Osteocyte (in vitro differentiated cells): ENCODE measurements at regions not wholly inside any gene's neighbourhood (a gene's known extent, or its start where the extent isn't known, plus 50 kb on each side); places are given as distances from the start of the nearest gene placed in this dataset.
"Not testable (repeated sequence)": the region's sequence is repeated elsewhere in the genome, so short reads cannot be mapped to it uniquely, and the experiment has no call there.

ENCODE experiments used
- DNase-seq: peaks from one replicate; pipeline ENCODE4 v3.0.0; 2021; ENCODE audit warnings: mixed read lengths; ENCODE audit not compliant: unreplicated experiment; ENCODE audit errors: extremely low spot score
- H3K27ac Mint-ChIP-seq: one replicate; pipeline ENCODE4 v1.8.0; 2021; ENCODE audit warnings: mild to moderate bottlenecking, mixed read lengths; ENCODE audit not compliant: unreplicated experiment
- H3K27me3 Mint-ChIP-seq: one replicate; pipeline ENCODE4 v1.8.0; 2021; ENCODE audit warnings: mixed read lengths; ENCODE audit not compliant: unreplicated experiment
- H3K36me3 Mint-ChIP-seq: one replicate; pipeline ENCODE4 v1.8.0; 2021; ENCODE audit warnings: mixed read lengths; ENCODE audit not compliant: unreplicated experiment
- H3K4me1 Mint-ChIP-seq: one replicate; pipeline ENCODE4 v1.8.0; 2021; ENCODE audit warnings: mixed read lengths; ENCODE audit not compliant: unreplicated experiment
- H3K4me3 Mint-ChIP-seq: one replicate; pipeline ENCODE4 v1.8.0; 2021; ENCODE audit warnings: mild to moderate bottlenecking, moderate library complexity, mixed read lengths; ENCODE audit not compliant: unreplicated experiment
- H3K9me3 Mint-ChIP-seq: one replicate; pipeline ENCODE4 v1.8.0; 2021; ENCODE audit warnings: mixed read lengths; ENCODE audit not compliant: unreplicated experiment
- CTCF ChIP-seq: fragments of 200-600 bp; sonication (generic); IDR thresholded peaks from 2 replicates; pipeline ENCODE4 v1.5.0; 2021; ENCODE audit warnings: antibody characterized with exemption, mild to moderate bottlenecking, moderate library complexity

- Mint-ChIP-seq H3K4me3 (no peak overlapping the region), H3K4me1 (no peaks in the 10 kb centered on the region), H3K36me3 (no peaks in the 10 kb centered on the region), H3K27ac (no peak overlapping the region), H3K27me3 (no peaks in the 10 kb centered on the region), H3K9me3 (no peaks in the 10 kb centered on the region)
- no peak for DNase-seq
- no peak for TF ChIP-seq CTCF
Measured at GRCh38 chr6:50966986-50967385, 148.3 kb downstream of the TFAP2B start.

- not testable (repeated sequence) for DNase-seq, H3K9me3 Mint-ChIP-seq, H3K4me1 Mint-ChIP-seq, H3K36me3 Mint-ChIP-seq, H3K27me3 Mint-ChIP-seq, H3K27ac Mint-ChIP-seq, H3K4me3 Mint-ChIP-seq
Measured at GRCh38 chr6:50968246-50968645, 149.6 kb downstream of the TFAP2B start.

- Mint-ChIP-seq H3K36me3 (no peaks in the 10 kb centered on the region), H3K4me3 (no peak overlapping the region), H3K4me1 (peaks cover 2% of the 10 kb centered on the region), H3K27ac (no peak overlapping the region), H3K27me3 (no peaks in the 10 kb centered on the region), H3K9me3 (no peaks in the 10 kb centered on the region)
- no peak for TF ChIP-seq CTCF
- DNase-seq = no peak
Measured at GRCh38 chr6:50970908-50971307, 152.2 kb downstream of the TFAP2B start.

GRCh38 chr6:50973464-50973863 lies 154.8 kb downstream of the TFAP2B start:
- Mint-ChIP-seq H3K9me3 (no peaks in the 10 kb centered on the region), H3K4me3 (no peak overlapping the region), H3K4me1 (peaks cover 5% of the 10 kb centered on the region), H3K36me3 (no peaks in the 10 kb centered on the region), H3K27me3 (no peaks in the 10 kb centered on the region), H3K27ac (no peak overlapping the region)
- no peak for DNase-seq
- no peak for TF ChIP-seq CTCF

- Mint-ChIP-seq H3K27ac (no peak overlapping the region), H3K4me1 (peaks cover 13% of the 10 kb centered on the region), H3K27me3 (no peaks in the 10 kb centered on the region), H3K4me3 (no peak overlapping the region), H3K36me3 (no peaks in the 10 kb centered on the region), H3K9me3 (no peaks in the 10 kb centered on the region)
- no peak for TF ChIP-seq CTCF
- no peak for DNase-seq
Measured at GRCh38 chr6:50974319-50974718, 155.6 kb downstream of the TFAP2B start.

- Mint-ChIP-seq H3K4me1 (peaks cover 15% of the 10 kb centered on the region), H3K36me3 (no peaks in the 10 kb centered on the region), H3K27ac (no peak overlapping the region), H3K4me3 (no peak overlapping the region), H3K9me3 (no peaks in the 10 kb centered on the region), H3K27me3 (no peaks in the 10 kb centered on the region)
- TF ChIP-seq CTCF = no peak
- DNase-seq = no peak
Measured at GRCh38 chr6:50975216-50975615, 156.5 kb downstream of the TFAP2B start.
